ENCODE measurements at regions not wholly inside any gene's neighbourhood (a gene's known extent, or its start where the extent isn't known, plus 50 kb on each side); places are given as distances from the start of the nearest gene placed in this dataset.

GRCh38 chr1:230552880-230553279 lies 89.4 kb upstream of the COG2 start:
- TF ChIP-seq CTCF (IDR thresholded peaks at IDR 0.05; ENCODE audit: poor library complexity, severe bottlenecking) (no peak), TAF1 (IDR thresholded peaks at IDR 0.05; ENCODE audit: low read depth) (no peak), EZH2 (IDR thresholded peaks at IDR 0.05; ENCODE audit: borderline replicate concordance, insufficient read depth, low read length, poor library complexity, severe bottlenecking) (no peak), MXI1 (conservative IDR thresholded peaks at IDR 0.05; ENCODE audit: poor library complexity, severe bottlenecking) (no peak), SMC3 (conservative IDR thresholded peaks at IDR 0.05; ENCODE audit: poor library complexity) (no peak)
